Common myeloid progenitor, CD34-positive (primary cell): ENCODE measurements at regions not wholly inside any gene's neighbourhood (a gene's known extent, or its start where the extent isn't known, plus 50 kb on each side); places are given as distances from the start of the nearest gene placed in this dataset.
A peak's percentile ranks its signal among the peaks of the same experiment; 100 is the strongest.

Experiments used
- CTCF ChIA-PET: fragments of 350-600 bp; sonication (Branson Sonifier 250); formaldehyde crosslinking; loops from one replicate; lab custom pipeline; 2021; ENCODE audit warnings: antibody characterized with exemption; lab: Charles Lee
- POLR2A ChIA-PET: fragments of 350-600 bp; sonication (Branson Sonifier 250); formaldehyde crosslinking; loops from one replicate; lab custom pipeline; 2021; ENCODE audit warnings: antibody characterized with exemption; lab: Charles Lee
- DNase-seq, 3 donors: peaks; one replicate each; pipeline versions ENCODE4 v3.0.0 to v3.0.0-alpha.2; 2013
- H3K27ac ChIP-seq, 2 experiments: 1 replicate in 1 of 2; 2 replicates in 1 of 2; pipeline ENCODE4 v1.7.0; 2013; ENCODE audit warnings: inconsistent platforms in 2 of 2, low read length in 2 of 2, mild to moderate bottlenecking in 2 of 2, low read depth in 1 of 2, moderate library complexity in 1 of 2; ENCODE audit not compliant: severe bottlenecking in 2 of 2, insufficient read depth in 1 of 2, poor library complexity in 1 of 2
- H3K27me3 ChIP-seq, 5 experiments: replicated peaks in 2 of 5; 1 replicate in 3 of 5; 2 replicates in 2 of 5; pipeline versions ENCODE4 v1.6.1 to v1.7.0; 2013; ENCODE audit warnings: low read length in 4 of 5, mild to moderate bottlenecking in 2 of 5, moderate library complexity in 2 of 5, inconsistent platforms in 1 of 5; ENCODE audit not compliant: insufficient read depth in 5 of 5, control insufficient read depth in 4 of 5
- H3K36me3 ChIP-seq, 4 experiments: 1 replicate in 2 of 4; 2 replicates in 2 of 4; pipeline versions ENCODE4 v1.6.1 to v1.7.0; 2013; ENCODE audit warnings: low read length in 3 of 4, control low read depth in 1 of 4, mild to moderate bottlenecking in 1 of 4; ENCODE audit not compliant: control insufficient read depth in 4 of 4, insufficient read depth in 4 of 4
- H3K4me1 ChIP-seq, 4 experiments: 1 replicate in 3 of 4; 2 replicates in 1 of 4; pipeline versions ENCODE4 v1.6.1 to v1.7.1; 2013; ENCODE audit warnings: low read length in 3 of 4, mild to moderate bottlenecking in 3 of 4, control low read depth in 1 of 4, inconsistent platforms in 1 of 4, moderate library complexity in 1 of 4; ENCODE audit not compliant: control insufficient read depth in 4 of 4, insufficient read depth in 4 of 4; ENCODE audit errors: control extremely low read depth in 1 of 4
- H3K4me3 ChIP-seq, 7 experiments: 1 replicate in 4 of 7; 2 replicates in 3 of 7; pipeline versions ENCODE4 v1.5.1 to v1.7.0; 2013; ENCODE audit warnings: mild to moderate bottlenecking in 7 of 7, low read length in 6 of 7, moderate library complexity in 6 of 7, inconsistent platforms in 2 of 7, low read depth in 2 of 7, control low read depth in 1 of 7; ENCODE audit not compliant: insufficient read depth in 4 of 7, control insufficient read depth in 1 of 7; ENCODE audit errors: extremely low read depth in 1 of 7
- H3K9me3 ChIP-seq, 5 experiments: 1 replicate in 4 of 5; 2 replicates in 1 of 5; pipeline versions ENCODE4 v1.6.1 to v1.7.1; 2013; ENCODE audit warnings: low read length in 4 of 5, mild to moderate bottlenecking in 2 of 5, inconsistent platforms in 1 of 5, low read depth in 1 of 5, moderate library complexity in 1 of 5; ENCODE audit not compliant: control insufficient read depth in 4 of 5, insufficient read depth in 2 of 5; ENCODE audit errors: control extremely low read depth in 1 of 5
- WGBS: methylation state at CpG from one replicate; pipeline ENCODE4 v1.1.5; 2013; ENCODE audit not compliant: insufficient coverage; 5-methylcytosine and 5-hydroxymethylcytosine counted together

GRCh38 chr3:69505770-69506407 is 120.0 kb upstream of the FRMD4B start:
- Histone ChIP-seq H3K9me3 (no peaks in the 10 kb centered on the region), H3K27me3 (no peaks in the 10 kb centered on the region), H3K4me3 (no peak overlapping the region), H3K4me1 (peaks cover 0 to 5% (median 0%) of the 10 kb centered on the region in 4 experiments), H3K27ac (no peak overlapping the region), H3K36me3 (no peaks in the 10 kb centered on the region)
- POLR2A ChIA-PET: no interaction called here
- WGBS: 90% methylated on average over 6 of the region's 7 CpGs
- CTCF ChIA-PET: no interaction called here
- peak in 1 of 3 donors; percentile 17 for DNase-seq

DNA sequence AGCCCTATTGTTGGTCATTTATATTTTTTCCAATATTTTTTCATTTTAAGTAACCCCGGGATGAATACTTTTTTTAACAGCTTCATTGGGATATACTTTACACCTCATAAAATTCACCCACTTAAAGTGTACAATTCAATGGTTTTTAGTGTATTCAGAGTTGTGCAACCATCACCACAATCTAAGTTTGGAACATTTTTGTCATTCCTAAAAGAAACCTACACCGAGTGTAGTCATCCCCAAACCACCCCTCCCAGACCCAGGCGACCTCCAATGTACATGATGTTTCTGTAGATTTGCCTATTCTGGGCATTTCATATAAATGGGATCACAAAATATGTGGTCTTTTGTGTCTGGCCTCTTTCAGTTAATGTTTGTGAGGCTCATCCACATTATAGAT is 118.3 kb upstream of the FRMD4B start:
- H3K27me3 ChIP-seq: no peaks in the 10 kb centered on the region
- no CpG with 5 or more reads among the region's 3 CpGs for WGBS
- H3K4me1 ChIP-seq: peaks cover 0 to 19% (median 4%) of the 10 kb centered on the region in 4 experiments
- H3K36me3 ChIP-seq: no peaks in the 10 kb centered on the region
- DNase-seq: no peak
- H3K4me3 ChIP-seq: no peak overlapping the region
- ChIA-PET CTCF (no interaction called here), POLR2A (no interaction called here)
- H3K27ac ChIP-seq: no peak overlapping the region
- H3K9me3 ChIP-seq: no peaks in the 10 kb centered on the region

GRCh38 chr3:69500604-69501003 is 114.7 kb upstream of the FRMD4B start:
- Histone ChIP-seq H3K27ac (no peak overlapping the region), H3K36me3 (no peaks in the 10 kb centered on the region), H3K4me3 (no peak overlapping the region), H3K4me1 (peaks cover 0 to 19% (median 4%) of the 10 kb centered on the region in 4 experiments), H3K9me3 (no peaks in the 10 kb centered on the region), H3K27me3 (no peaks in the 10 kb centered on the region)
- peak in 2 of 3 donors; percentile 7 to 21 for DNase-seq
- 67% methylated on average over 1 of the region's 5 CpGs for WGBS
- CTCF ChIA-PET: interaction anchor here (0.7 kb wide), 1 partner anchor 9 kb away, joined by 3 read pairs; no protein-coding TSS in a partner anchor
- POLR2A ChIA-PET: no interaction called here

DNA sequence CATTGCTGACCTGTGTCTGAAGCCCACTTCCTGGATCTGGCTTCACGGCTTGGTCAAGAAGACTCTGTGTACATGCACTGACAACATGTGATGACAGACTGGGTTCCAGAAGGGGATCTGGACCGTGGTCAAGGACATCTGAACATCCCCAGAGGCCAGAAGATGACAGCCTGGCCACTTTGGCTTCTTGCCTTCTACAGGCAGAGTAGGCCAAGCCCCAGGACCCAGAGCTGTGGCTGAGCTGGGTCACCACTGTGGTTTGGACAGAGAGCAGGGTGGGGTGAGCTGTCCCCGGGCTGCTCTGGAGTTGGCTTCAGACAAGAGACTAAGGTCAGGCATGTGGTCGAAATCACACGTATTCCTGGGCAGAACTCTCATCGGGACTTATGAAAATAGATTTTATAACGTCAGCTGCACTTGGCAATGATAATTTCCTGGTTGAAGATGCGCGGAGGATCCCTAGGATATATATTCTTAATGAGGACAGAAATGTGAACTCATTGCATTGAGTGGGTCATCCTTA is 114.1 kb upstream of the FRMD4B start:
- 96% methylated on average over 9 of the region's 9 CpGs for WGBS

DNA sequence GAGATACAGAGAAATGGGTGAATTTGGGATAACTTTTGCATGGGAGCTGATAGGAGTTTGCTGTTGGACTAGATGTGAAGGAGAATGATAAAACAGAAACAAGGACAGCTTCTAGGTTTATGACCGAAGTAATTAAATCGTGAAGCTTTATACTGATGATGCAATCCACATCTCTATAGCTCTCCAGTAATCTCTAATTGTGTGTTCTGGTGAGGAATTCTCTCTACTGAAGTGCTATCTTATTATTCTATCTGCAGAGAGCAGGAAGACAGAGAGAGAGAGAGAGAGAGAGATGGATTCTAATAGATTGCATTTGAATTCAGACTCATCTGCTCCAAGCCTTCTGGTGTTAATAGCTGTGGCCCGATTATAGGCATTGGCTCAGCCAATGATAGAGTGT is 113.5 kb upstream of the FRMD4B start:
- H3K9me3 ChIP-seq: no peaks in the 10 kb centered on the region
- H3K4me3 ChIP-seq: no peak overlapping the region
- no peaks in the 10 kb centered on the region for H3K27me3 ChIP-seq
- H3K36me3 ChIP-seq: no peaks in the 10 kb centered on the region
- 100% methylated on average over 1 of the region's 3 CpGs for WGBS
- peaks cover 0 to 19% (median 4%) of the 10 kb centered on the region in 4 experiments for H3K4me1 ChIP-seq
- ChIA-PET CTCF (no interaction called here), POLR2A (interaction anchor here (0.6 kb wide), 1 partner anchor 1022 kb away, joined by 3 read pairs; no protein-coding TSS in a partner anchor)
- no peak overlapping the region for H3K27ac ChIP-seq
- DNase-seq: no peak

More for the DNA sequence above, 114.1 kb upstream of the FRMD4B start:
- no peaks in the 10 kb centered on the region for H3K36me3 ChIP-seq
- no peak overlapping the region for H3K4me3 ChIP-seq
- no peak for DNase-seq
- CTCF ChIA-PET: no interaction called here
- POLR2A ChIA-PET: no interaction called here
- H3K27ac ChIP-seq: no peak overlapping the region
- peaks cover 0 to 19% (median 4%) of the 10 kb centered on the region in 4 experiments for H3K4me1 ChIP-seq
- H3K9me3 ChIP-seq: no peaks in the 10 kb centered on the region
- H3K27me3 ChIP-seq: no peaks in the 10 kb centered on the region

DNA sequence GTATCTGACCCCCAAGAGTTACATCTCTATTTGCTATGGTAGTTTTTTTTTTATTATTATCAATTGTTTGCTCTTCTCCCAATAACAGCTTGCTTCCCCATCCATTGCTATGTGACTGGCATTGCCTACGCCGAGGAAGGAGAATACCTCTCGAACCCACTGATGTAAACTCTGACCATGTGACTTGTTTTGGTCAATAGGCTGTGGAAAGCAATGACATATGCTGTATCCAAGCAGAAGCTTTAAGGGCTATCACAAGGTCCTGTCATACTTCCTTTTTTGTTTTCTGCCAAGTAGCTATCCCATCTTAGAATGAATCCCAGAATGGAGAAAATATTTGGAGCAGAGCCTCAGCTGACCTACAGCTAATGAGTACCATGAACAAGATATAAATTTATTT is 111.0 kb upstream of the FRMD4B start:
- 100% methylated on average over 3 of the region's 3 CpGs for WGBS
- peaks cover 0 to 24% (median 4%) of the 10 kb centered on the region in 4 experiments for H3K4me1 ChIP-seq
- H3K4me3 ChIP-seq: no peak overlapping the region
- POLR2A ChIA-PET: no interaction called here
- CTCF ChIA-PET: interaction anchor here (0.8 to 1.7 kb wide), 4 partner anchors 9 to 44 kb away, joined by 3 to 4 read pairs (median 3); no protein-coding TSS in a partner anchor
- H3K27ac ChIP-seq: no peak overlapping the region
- DNase-seq: no peak
- H3K9me3 ChIP-seq: no peaks in the 10 kb centered on the region
- H3K27me3 ChIP-seq: no peaks in the 10 kb centered on the region
- no peaks in the 10 kb centered on the region for H3K36me3 ChIP-seq

GRCh38 chr3:69494185-69494584 is 108.3 kb upstream of the FRMD4B start:
- H3K27ac ChIP-seq: no peak overlapping the region
- DNase-seq: peak in 2 of 3 donors; percentile 11 to 24
- POLR2A ChIA-PET: no interaction called here
- no peaks in the 10 kb centered on the region for H3K36me3 ChIP-seq
- CTCF ChIA-PET: no interaction called here
- H3K27me3 ChIP-seq: no peaks in the 10 kb centered on the region
- 73% methylated on average over 2 of the region's 3 CpGs for WGBS
- H3K4me1 ChIP-seq: peaks cover 0 to 19% (median 6%) of the 10 kb centered on the region in 4 experiments
- H3K9me3 ChIP-seq: no peaks in the 10 kb centered on the region
- H3K4me3 ChIP-seq: no peak overlapping the region
